OCI-LY1 (cell line): ENCODE measurements at regions not wholly inside any gene's neighbourhood (a gene's known extent, or its start where the extent isn't known, plus 50 kb on each side); places are given as distances from the start of the nearest gene placed in this dataset.
A peak's percentile ranks its signal among the peaks of the same experiment; 100 is the strongest.

Experiments used
- EZH2 ChIP-seq: fragments of 200-600 bp; sonication (generic), shearing (Covaris generic); IDR thresholded peaks from 2 replicates; pipeline ENCODE4 v1.8.0; 2017; ENCODE audit warnings: borderline replicate concordance, mixed run types, mild to moderate bottlenecking, antibody characterized with exemption, low read length, moderate library complexity, mixed read lengths
- TF ChIP-seq, protein P1 (sequence below): fragments of 200-600 bp; sonication (generic), shearing (Covaris generic); IDR thresholded peaks from 2 replicates; pipeline ENCODE4 v1.5.1; 2017; ENCODE audit warnings: mild to moderate bottlenecking, antibody characterized with exemption, low read length, moderate library complexity, mixed read lengths

- TF ChIP-seq, protein P1, sequence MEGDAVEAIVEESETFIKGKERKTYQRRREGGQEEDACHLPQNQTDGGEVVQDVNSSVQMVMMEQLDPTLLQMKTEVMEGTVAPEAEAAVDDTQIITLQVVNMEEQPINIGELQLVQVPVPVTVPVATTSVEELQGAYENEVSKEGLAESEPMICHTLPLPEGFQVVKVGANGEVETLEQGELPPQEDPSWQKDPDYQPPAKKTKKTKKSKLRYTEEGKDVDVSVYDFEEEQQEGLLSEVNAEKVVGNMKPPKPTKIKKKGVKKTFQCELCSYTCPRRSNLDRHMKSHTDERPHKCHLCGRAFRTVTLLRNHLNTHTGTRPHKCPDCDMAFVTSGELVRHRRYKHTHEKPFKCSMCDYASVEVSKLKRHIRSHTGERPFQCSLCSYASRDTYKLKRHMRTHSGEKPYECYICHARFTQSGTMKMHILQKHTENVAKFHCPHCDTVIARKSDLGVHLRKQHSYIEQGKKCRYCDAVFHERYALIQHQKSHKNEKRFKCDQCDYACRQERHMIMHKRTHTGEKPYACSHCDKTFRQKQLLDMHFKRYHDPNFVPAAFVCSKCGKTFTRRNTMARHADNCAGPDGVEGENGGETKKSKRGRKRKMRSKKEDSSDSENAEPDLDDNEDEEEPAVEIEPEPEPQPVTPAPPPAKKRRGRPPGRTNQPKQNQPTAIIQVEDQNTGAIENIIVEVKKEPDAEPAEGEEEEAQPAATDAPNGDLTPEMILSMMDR = peak; percentile 77
- no peak for TF ChIP-seq EZH2
Measured at GRCh38 chr12:14111230-14111865, 129.9 kb upstream of the GRIN2B start.
